NCI-H146 treated with DMSO at 0.1 percent for 48 hours (cell line): ENCODE measurements at regions not wholly inside any gene's neighbourhood (a gene's known extent, or its start where the extent isn't known, plus 50 kb on each side); places are given as distances from the start of the nearest gene placed in this dataset.
"Not testable (repeated sequence)": the region's sequence is repeated elsewhere in the genome, so short reads cannot be mapped to it uniquely, and the experiment has no call there.

Experiments
- DNase-seq: peaks from one replicate; lab custom pipeline; 2025; ENCODE audit not compliant: unreplicated experiment; lab: John Stamatoyannopoulos, UW

DNA sequence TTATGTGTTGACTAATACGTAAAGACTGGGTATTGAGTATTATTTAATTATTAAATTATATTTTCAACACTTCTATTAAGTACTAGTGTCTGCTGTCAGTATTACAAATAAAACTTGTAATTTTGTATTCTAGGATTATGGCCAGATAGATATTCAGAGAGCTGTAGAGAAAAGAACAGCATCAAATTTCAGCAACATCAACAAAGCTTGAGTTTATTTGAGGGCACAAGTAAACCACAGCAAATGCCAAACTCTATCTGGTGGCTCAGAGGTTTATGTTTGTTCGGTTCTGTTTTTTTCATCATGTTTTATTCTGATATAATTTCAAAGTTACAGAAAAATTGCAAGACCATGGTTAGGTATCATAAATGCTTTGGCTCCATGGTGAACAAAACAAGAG, 1530.5 kb downstream of the PCDH18 start:
- DNase-seq = no peak

DNA sequence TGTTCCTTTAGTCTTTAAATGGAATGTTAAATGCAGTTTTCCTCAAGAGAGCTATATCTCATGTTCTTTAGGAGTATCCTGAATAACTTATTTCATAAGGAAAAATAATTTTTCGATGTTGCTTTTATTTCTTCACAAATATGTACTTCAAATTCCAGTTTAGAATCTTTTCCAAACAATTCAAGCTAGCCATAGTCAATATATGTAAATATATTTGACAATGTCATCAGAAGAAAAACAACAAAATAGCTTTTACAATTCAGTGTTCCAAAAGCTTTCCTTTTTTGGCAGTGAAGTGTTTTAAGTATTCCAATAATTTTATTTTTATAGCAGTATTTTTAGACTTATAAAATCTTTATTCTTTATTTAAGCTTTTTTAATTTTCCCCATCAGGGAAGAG, 1532.0 kb downstream of the PCDH18 start:
- DNase-seq = no peak

DNA sequence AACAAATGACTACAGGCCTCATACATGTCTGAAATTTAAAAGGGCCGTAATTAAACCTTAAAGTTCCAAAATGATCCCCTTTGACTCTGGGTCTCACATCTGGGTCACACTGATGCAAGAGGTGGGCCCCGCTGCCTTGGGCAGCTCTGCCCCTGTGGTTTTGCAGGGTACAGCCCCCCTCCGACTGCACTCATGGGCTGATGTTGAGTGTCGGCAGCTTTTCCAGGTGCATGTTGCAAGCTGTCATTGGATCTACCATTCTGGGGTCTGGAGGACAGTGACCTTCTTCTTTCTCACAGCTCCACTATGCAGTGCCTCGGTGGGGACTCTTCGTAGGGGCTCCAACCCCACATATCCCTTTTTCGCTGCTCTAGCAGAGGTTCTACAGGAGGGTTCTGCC, 1537.9 kb downstream of the PCDH18 start:
- no peak for DNase-seq

DNA sequence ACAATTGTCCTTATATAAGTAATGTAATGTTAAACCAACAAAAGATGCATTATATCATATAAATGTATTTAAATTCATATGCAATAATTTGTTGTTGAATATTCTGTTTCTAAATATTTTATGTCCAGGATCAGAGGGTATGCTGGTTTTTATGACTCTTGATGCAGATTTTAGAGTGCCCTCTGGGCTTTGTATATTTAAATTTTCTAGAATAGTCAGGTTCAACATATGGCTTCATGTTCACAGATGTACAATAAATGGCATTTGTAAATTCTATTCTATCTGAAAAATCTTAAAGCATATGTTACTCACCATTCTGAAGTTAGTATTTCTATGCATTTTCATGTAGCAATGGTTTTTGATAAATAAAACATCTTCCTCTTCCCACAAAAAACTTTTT, 1555.4 kb downstream of the PCDH18 start:
- DNase-seq = no peak

DNA sequence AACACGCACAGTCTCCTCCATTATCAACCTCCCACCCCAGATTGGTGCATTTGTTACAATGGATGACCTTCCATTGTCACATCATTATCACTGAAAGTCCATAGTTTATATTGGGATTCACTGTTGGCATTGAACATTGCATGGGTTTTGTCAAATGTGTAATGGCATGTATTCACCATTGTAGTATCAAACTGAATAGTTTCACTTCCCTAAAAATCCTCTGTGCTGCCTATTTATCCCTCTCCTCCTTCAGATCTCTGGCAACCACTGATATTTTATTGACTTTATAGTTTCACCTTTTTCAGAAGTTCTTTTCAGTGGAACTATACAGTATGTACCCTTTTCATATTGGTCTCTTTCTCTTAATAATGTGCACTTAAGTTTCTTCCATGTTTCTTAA, 1565.4 kb downstream of the PCDH18 start:
- DNase-seq = no peak

DNA sequence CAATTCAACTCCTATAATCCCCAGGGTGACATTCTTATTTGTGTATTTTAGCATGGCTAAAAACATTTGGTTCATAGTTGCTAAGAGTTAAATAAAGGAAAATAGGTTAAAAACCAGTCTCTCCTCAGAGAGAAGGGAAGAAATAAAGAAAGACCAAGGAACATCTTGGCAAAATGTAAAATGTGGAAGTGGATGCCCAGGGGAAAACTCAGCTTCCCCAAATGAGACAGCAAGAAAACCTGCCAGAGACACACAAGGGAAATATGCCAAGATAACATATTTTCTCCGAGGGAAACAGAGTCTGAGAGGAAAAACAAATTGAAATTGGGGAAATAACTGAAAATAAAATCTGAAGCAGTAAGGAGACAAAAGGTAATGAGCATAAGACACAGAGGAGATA, 1569.3 kb downstream of the PCDH18 start:
- no peak for DNase-seq

DNA sequence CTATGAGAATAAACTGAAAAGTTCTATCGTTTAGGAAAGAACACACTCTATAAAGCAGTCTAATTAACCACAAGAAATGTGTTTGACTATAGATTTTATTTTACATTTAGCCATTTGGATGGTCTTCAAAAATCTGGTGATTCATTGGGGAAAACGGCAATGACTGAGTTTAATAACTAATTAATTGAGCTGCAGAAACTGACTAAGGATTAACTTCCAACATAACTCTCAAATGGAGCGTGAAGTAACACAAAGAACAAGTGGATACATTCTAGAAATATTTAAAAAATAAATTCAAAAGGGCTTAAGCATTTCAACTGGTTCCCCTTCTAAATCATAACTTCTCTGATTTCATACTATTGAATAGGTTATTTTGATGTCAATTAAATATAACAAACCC, 1582.4 kb downstream of the PCDH18 start:
- no peak for DNase-seq

DNA sequence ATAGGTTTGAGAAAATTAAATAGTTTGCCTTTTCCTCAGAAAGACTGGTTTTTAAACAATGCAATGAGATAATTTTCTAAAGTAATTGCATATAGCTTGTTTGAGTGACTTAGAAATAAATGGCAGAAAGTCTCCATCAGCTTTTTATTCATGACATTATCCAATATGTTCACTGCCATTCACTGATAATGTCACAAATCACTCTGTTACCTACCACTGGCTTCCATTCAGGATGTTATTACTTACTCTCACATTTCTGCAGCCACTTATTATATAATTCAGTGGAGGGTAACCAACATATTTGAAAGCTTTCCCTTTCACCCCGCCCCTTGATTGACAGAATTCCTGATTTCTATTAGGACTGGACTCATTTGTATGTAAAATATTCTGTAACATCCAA, 1583.5 kb downstream of the PCDH18 start:
- no peak for DNase-seq

DNA sequence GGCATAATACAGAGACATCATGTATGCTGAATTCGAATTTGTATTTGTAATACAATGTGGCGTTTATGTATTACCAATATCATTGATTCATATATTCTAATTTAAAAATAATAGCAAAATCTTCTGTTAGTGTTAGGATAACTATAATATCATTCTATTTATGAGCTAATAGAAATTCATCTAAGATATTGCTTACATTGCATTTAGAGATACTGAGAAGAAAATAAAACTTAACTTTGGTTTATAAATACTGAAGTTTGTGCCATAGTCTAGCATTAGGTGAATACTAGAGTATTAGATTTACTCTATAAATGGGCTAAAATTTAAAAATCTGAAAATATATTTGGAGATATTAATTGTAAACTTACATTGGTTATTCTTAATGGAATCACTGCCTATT, 1590.6 kb downstream of the PCDH18 start:
- DNase-seq = no peak

DNA sequence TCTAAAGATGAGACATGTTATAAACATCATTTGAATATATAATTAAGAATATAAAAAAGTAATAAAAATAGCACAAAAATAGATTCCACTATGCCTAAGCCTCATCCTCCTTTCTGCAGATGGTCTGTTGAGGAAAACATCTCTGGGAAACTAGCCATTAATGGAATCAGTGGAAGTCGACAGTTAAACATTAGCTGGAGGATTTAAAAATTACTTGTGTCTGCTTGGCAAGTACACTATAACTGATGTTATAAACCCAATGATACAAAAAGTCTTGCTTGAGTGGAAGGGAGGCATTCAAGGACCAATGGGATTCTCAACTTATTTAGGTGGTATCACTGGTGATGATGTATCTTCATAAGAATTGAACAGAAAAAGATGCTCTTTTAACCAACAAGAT, 1598.3 kb downstream of the PCDH18 start:
- no peak for DNase-seq

DNA sequence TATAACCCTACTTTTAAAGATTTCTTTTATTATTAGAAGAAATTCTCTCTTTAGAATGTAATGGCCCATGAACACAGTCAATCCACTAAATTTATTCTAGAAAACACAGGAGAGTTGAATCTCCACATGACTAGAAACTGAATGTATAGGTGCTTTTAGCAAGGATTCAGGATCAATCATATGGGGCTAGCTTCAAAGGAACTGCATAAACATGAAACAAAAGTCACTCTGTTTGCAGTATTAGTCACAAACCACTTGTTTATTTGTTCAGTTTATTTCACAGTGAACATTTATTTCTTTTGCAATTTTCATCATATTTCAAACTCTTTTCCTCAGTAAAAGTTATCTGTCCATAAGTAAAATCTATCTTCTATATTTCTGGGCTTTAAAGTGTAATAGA, 1604.6 kb downstream of the PCDH18 start:
- no peak for DNase-seq

DNA sequence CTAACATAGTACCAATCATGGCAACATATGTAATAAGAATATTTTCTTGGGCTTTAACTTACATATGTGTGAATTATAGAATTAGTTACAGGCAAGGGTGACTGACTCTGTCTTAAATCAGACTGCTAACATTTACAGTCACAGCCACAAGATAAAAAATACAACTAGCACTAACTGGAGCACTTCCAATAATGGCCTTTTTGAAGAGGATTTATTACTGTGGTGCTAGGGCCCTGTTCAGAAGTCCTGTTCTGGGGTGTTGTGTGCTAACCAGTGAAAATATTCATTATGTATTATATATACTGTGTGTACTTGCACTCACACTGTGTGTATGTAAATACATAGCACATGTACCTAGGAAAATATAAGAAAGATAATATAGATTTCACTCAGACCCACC, 1611.2 kb downstream of the PCDH18 start:
- DNase-seq = no peak

DNA sequence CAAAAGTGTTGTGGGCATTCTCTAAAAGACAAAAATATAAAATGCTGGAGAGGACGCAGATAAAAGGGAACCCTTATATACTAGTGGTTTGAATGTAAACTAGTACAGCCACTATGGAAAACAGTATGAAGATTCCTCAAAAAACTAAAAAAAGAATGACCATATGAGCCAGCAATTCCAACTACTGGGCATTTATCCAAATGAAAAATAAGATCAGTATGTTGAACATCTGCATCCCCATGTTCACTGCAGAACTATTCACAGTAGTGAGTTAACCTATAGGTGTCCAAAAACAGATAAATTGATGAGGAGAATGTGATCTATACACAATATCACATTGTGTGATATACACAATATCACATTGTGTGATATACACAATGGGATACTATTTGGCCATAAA, 1615.3 kb downstream of the PCDH18 start:
- DNase-seq = no peak

DNA sequence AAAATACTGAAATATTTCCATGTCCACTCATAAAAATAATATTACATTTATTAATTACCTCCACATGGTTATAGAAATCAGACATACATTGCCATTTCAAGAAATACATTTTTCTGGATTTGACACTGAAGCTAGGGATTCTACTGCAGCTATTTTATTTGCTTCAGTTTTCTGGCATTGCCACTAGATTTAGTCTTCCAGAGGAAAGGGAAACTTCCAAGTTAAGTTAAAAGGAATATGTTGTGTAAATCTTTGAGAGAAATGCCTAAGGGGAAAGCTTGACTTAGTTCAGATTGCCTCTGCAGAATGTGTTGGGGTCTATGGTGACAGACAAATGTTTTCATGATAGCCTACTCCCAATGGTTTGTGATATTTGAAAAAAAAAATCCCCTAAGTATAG, 1631.3 kb downstream of the PCDH18 start:
- no peak for DNase-seq

DNA sequence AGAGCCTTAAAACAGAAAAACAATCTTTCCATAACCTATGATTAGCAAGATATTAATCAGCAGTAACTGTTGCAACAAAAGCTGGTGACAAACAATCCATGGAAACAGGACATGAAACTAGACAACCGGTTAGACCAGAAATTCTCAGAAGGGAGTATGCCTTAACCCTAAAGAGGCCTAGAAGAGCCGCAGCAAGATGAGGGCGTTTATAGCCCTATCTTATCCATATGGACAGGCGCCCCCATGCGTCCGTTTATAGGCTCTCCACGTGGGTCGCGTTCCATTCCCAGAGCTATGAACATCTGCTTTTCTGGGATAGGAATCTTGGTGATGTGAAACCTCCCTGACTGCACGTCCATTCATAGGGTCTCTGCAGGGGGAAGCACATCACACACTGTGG, 1662.7 kb upstream of the PABPC4L start:
- not testable (repeated sequence) for DNase-seq

DNA sequence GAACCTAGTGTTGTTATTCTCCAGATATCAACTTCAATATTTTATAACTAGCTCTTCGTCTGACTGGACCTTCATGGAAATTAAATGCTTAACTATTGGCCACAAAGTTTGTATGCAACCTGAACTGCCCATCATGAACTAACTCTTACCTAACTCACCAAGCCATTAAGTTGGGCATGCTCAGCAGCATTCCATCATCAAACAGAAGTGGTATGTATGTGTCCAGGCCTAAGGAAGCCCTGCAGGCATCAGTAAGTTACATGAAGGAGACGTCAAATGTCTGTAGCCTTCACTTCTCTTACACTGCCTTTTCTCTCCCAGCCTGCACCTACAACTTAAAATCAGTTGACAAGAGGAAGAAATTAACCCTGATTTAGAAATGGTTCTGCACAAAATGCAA, 1639.2 kb upstream of the PABPC4L start:
- no peak for DNase-seq

DNA sequence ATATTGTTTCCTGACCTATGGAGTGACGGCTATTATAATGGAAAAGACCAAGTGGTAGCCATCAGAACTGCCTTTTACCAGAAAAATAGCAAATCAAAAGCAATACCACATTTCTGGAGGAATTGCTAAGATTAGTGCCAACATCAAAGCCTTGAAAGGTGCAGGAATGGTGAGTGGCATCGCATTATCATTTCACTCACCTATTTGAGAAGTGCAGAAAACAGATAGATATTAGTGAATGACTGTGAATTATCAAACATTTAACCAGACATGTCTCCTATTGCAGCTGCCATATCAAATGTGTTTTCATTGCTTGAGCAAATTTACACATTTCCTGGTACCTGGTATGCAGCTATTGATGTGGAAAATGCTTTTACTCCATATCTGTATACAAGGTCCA, 1638.1 kb upstream of the PABPC4L start:
- no peak for DNase-seq

DNA sequence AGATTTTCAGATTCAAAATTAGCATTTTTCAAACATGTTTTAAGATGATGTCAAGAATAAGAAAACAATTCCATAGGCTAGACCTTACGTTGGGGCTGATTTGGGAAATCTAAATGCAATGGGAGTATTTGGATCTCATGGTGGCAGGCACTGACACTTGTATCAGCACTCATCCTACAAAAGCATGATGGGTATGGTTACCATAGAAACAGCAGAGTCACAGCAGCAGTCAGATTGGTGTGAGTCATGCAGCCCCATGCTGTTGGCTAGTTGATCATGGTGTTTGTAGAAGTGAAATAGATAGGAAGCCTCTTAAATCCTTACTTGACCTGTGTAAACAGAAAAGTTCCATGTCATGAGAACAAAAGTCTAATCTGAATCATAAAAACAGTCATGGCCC, 1637.3 kb upstream of the PABPC4L start:
- peak; percentile 6 for DNase-seq

DNA sequence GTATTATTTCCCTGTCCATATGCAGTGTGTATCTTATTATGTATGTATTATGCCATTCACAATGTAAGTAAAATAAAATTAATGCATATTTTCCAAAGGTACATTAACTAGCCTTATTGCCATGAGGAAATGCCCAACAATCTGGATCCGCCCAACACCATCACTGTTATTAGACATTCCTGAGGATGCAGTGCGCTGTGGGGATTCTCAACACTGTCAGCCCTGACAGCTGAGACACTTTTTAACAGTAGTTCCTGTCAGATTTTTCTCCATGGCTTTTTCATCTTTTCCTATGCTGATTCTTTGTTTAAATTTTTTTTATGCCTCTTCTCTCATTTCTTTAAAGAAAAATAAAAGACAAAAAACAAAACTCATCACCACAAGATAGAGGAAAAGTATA, 1632.9 kb upstream of the PABPC4L start:
- no peak for DNase-seq

DNA sequence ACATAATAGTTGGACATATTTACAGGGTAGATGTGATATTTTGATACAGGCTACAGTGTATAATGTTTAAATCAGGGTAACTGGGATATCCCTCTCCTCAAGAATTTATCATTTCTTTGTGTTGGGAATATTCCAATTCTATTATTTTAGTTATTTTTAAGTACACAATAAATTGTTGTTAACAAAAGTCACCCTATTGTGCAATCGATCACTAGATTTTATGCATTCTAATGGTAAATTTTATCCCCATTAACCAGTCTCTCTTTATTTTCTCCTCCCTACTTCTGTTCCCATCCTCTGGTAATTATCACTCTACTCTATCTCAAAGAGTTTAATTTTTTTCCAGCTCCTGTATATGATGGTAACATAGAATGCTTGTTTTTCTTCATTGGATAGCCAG, 1631.9 kb upstream of the PABPC4L start:
- DNase-seq = no peak

DNA sequence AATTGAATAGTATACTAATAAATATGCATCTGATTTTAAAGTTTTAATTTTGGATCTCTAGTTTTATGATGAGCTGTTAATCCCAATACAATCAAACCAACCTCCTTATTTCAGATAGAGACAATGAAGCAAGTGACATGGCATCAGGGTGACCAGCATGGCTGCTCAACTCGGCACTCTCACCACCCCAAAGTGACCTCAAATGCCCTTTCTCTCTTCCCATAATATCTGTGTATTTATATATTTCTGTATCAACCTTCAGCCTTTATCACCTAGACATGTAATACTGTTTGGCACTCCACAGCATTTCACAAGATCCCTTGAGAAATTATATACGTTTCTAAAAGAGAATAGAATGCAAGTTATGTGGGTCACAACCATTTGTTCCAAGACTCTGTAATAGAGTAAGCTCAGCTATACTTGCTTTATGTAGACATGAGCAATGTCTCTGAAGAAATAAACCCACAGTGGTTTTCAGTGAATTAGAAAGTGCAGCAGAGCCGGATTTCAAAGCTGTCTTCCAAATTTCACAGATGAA, 1623.2 kb upstream of the PABPC4L start:
- no peak for DNase-seq

DNA sequence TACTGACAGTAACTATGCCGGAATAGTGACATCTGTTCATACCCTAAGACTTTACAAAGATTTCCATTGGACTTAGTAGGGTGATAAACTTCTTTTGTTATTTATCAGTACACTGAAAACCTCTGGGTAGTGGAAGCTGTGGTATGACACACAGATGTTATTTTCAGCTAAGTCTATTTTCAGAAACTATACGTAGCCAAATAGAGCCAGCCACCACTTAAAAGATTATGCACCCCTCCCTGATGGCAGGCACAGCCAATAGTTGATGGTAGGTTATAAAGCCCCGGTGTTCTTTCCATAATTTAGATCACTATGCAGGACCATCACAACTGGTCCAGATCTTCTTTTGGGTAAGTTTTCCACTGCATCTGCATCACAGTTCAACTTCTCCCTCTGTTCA, 1603.2 kb upstream of the PABPC4L start:
- DNase-seq = no peak

DNA sequence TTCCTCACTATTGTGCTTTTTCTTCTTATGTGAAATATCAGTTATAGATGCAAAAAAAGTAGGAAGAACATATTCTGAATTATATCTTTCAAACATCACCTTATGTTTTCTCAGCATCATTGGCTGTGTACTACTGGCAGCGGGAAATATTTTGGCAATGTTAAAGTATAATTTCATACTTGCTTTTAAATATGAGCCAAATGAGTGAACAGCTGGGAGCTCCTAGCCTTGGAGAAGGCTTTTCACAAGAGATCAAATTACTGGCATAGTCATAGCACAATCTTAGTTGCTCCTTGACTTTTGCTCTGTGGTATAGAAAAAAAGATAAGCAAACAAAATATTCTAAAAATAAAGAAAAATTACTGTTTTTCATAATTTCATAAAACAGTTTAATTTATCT, 1575.8 kb upstream of the PABPC4L start:
- no peak for DNase-seq

DNA sequence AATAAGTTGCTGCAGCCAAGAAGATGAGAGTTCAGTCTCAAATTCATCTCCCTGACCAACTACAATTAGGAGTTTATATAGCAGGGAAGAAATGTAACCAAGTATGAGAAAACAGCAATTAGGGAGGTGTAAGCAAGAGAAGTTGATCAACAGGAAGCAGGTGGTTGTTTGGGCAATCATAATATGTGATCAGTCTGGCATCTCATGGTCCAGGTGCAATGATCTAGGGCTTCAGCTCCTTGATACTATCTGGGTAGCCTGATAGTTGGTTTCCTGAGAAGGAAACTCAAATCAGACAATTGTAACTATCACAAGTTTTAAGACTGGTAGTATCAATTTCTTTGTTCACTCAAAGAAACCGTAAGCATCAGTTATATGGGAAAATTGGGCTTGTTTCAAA, 1574.3 kb upstream of the PABPC4L start:
- DNase-seq = no peak
